ENCODE measurements at regions not wholly inside any gene's neighbourhood (a gene's known extent, or its start where the extent isn't known, plus 50 kb on each side); places are given as distances from the start of the nearest gene placed in this dataset.

GRCh38 chr14:39712293-39712999, 280.2 kb upstream of the FBXO33 start:
- TF ChIP-seq CTCF (conservative IDR thresholded peaks at IDR 0.05; ENCODE audit: low read depth, low read length) = no peak
- no peak overlapping the region for H3K4me3 ChIP-seq (ENCODE audit: low read length)
- DNase-seq (ENCODE audit: low read depth) = no peak

GRCh38 chr14:39704594-39704993, 272.4 kb upstream of the FBXO33 start:
- no peak overlapping the region for H3K4me3 ChIP-seq (ENCODE audit: low read length)
- peak; percentile 15 for TF ChIP-seq CTCF (conservative IDR thresholded peaks at IDR 0.05; ENCODE audit: low read depth, low read length)
- no peak for DNase-seq (ENCODE audit: low read depth)

- H3K4me3 ChIP-seq (ENCODE audit: low read length) = no peak overlapping the region
- no peak for DNase-seq (ENCODE audit: low read depth)
- no peak for TF ChIP-seq CTCF (conservative IDR thresholded peaks at IDR 0.05; ENCODE audit: low read depth, low read length)
Observed at GRCh38 chr14:39694341-39694740, 262.1 kb upstream of the FBXO33 start.

GRCh38 chr14:39683691-39684260, 251.5 kb upstream of the FBXO33 start:
- DNase-seq (ENCODE audit: low read depth) = no peak
- no peak for TF ChIP-seq CTCF (conservative IDR thresholded peaks at IDR 0.05; ENCODE audit: low read depth, low read length)
- no peak overlapping the region for H3K4me3 ChIP-seq (ENCODE audit: low read length)

DNA sequence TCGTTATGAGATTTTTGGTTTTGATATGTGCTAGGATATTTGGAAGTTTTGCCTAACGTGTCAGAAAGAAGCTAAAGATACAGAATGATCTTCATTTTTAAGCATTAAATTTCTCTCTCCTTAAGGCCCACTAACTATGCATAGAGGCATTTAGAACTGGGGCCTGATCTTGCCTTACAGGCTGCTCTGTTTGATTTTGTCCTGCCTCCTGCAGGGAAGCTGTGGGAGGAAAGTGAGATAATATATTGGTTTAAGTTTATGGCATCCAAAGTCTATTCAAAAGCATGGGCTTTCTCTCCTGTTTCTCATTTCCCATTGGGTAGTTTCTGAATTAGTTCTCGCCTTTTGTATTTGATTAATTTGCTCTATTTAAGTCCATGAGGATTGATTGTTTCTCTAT, 250.3 kb upstream of the FBXO33 start:
- TF ChIP-seq CTCF (conservative IDR thresholded peaks at IDR 0.05; ENCODE audit: low read depth, low read length) = no peak
- DNase-seq (ENCODE audit: low read depth) = no peak
- no peak overlapping the region for H3K4me3 ChIP-seq (ENCODE audit: low read length)

GRCh38 chr14:39681782-39682399, 249.7 kb upstream of the FBXO33 start:
- TF ChIP-seq CTCF (conservative IDR thresholded peaks at IDR 0.05; ENCODE audit: low read depth, low read length) = no peak
- no peak overlapping the region for H3K4me3 ChIP-seq (ENCODE audit: low read length)
- DNase-seq (ENCODE audit: low read depth) = no peak

- DNase-seq (ENCODE audit: low read depth) = no peak
- TF ChIP-seq CTCF (conservative IDR thresholded peaks at IDR 0.05; ENCODE audit: low read depth, low read length) = no peak
- H3K4me3 ChIP-seq (ENCODE audit: low read length) = no peak overlapping the region
Observed at GRCh38 chr14:39680777-39681176, 248.5 kb upstream of the FBXO33 start.
